GM23338 (cell line): ENCODE measurements at regions not wholly inside any gene's neighbourhood (a gene's known extent, or its start where the extent isn't known, plus 50 kb on each side); places are given as distances from the start of the nearest gene placed in this dataset.

Source experiments
- CREB1 ChIP-seq: fragments of 250-450 bp; sonication (Bioruptor Pico); IDR thresholded peaks from 2 replicates; pipeline ENCODE4 v1.5.0; 2020; ENCODE audit warnings: low read depth, mild to moderate bottlenecking, moderate library complexity
- NANOG ChIP-seq: IDR thresholded peaks from 2 replicates; pipeline ENCODE4 v1.6.1; 2016; ENCODE audit warnings: antibody characterized with exemption, borderline replicate concordance
- POLR2AphosphoS5 ChIP-seq: IDR thresholded peaks from 2 replicates; pipeline ENCODE4 v1.6.1; 2016; ENCODE audit warnings: antibody characterized with exemption, low read depth
- ZNF114 ChIP-seq: fragments of 250-450 bp; sonication (Bioruptor Pico); IDR thresholded peaks from 2 replicates; pipeline ENCODE4 v1.5.0; 2020; ENCODE audit warnings: mild to moderate bottlenecking, moderate library complexity
- ZNF331 ChIP-seq: fragments of 250-450 bp; sonication (Bioruptor Pico); IDR thresholded peaks from 2 replicates; pipeline ENCODE4 v1.5.0; 2020; ENCODE audit warnings: low read depth, mild to moderate bottlenecking, moderate library complexity
- TF ChIP-seq, protein P1 (sequence below): fragments of 250-450 bp; sonication (Bioruptor Pico); IDR thresholded peaks from 2 replicates; pipeline ENCODE4 v1.5.0; 2020; ENCODE audit warnings: mild to moderate bottlenecking, moderate library complexity
- TF ChIP-seq, protein P2 (sequence below), 2 experiments: fragments of 200-600 bp in 1 of 2; sonication (generic) in 1 of 2; conservative IDR thresholded peaks; 2 replicates each; pipeline versions ENCODE4 v1.5.1 to v1.6.1; 2016 to 2017; ENCODE audit warnings: antibody characterized with exemption in 2 of 2, low read depth in 2 of 2, mild to moderate bottlenecking in 2 of 2, moderate library complexity in 1 of 2

DNA sequence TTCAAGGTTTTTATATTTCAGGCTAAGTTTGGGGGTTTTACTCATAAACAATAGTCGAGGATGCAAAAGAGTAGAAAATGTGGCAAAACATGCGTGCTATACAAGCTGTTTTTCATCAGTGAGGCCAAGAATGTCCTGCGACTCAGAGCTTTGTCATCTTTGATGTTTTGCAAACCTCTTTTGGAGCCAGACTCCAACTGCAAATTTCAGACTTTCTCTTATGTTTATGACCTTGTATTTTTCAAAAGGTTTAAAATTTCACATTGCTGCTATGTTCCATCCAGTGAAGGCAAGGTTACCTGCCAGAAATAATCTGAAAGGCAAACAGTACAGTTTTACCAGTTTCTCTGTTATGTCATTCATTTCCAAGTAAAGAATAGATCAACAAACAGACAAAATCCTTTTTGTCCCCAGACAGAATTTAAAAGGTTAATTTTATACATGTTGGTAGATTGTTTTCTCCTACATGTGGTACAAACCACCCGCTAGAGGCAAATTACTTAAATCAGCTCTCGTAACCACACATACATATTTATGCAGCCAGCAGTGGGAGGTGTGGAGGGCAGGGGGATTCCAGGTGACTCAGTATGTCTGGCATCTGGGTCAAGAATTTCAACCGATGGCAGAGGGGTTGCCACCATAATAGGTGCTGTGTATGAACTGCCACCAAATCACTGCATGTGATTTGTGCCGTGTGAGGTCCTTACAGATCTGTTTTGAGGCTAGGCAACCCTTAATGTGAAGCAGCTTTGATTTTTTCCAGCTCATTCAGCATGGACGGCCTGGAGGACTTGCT, 119.8 kb upstream of the CPM start (continued):
- TF ChIP-seq, protein P1, sequence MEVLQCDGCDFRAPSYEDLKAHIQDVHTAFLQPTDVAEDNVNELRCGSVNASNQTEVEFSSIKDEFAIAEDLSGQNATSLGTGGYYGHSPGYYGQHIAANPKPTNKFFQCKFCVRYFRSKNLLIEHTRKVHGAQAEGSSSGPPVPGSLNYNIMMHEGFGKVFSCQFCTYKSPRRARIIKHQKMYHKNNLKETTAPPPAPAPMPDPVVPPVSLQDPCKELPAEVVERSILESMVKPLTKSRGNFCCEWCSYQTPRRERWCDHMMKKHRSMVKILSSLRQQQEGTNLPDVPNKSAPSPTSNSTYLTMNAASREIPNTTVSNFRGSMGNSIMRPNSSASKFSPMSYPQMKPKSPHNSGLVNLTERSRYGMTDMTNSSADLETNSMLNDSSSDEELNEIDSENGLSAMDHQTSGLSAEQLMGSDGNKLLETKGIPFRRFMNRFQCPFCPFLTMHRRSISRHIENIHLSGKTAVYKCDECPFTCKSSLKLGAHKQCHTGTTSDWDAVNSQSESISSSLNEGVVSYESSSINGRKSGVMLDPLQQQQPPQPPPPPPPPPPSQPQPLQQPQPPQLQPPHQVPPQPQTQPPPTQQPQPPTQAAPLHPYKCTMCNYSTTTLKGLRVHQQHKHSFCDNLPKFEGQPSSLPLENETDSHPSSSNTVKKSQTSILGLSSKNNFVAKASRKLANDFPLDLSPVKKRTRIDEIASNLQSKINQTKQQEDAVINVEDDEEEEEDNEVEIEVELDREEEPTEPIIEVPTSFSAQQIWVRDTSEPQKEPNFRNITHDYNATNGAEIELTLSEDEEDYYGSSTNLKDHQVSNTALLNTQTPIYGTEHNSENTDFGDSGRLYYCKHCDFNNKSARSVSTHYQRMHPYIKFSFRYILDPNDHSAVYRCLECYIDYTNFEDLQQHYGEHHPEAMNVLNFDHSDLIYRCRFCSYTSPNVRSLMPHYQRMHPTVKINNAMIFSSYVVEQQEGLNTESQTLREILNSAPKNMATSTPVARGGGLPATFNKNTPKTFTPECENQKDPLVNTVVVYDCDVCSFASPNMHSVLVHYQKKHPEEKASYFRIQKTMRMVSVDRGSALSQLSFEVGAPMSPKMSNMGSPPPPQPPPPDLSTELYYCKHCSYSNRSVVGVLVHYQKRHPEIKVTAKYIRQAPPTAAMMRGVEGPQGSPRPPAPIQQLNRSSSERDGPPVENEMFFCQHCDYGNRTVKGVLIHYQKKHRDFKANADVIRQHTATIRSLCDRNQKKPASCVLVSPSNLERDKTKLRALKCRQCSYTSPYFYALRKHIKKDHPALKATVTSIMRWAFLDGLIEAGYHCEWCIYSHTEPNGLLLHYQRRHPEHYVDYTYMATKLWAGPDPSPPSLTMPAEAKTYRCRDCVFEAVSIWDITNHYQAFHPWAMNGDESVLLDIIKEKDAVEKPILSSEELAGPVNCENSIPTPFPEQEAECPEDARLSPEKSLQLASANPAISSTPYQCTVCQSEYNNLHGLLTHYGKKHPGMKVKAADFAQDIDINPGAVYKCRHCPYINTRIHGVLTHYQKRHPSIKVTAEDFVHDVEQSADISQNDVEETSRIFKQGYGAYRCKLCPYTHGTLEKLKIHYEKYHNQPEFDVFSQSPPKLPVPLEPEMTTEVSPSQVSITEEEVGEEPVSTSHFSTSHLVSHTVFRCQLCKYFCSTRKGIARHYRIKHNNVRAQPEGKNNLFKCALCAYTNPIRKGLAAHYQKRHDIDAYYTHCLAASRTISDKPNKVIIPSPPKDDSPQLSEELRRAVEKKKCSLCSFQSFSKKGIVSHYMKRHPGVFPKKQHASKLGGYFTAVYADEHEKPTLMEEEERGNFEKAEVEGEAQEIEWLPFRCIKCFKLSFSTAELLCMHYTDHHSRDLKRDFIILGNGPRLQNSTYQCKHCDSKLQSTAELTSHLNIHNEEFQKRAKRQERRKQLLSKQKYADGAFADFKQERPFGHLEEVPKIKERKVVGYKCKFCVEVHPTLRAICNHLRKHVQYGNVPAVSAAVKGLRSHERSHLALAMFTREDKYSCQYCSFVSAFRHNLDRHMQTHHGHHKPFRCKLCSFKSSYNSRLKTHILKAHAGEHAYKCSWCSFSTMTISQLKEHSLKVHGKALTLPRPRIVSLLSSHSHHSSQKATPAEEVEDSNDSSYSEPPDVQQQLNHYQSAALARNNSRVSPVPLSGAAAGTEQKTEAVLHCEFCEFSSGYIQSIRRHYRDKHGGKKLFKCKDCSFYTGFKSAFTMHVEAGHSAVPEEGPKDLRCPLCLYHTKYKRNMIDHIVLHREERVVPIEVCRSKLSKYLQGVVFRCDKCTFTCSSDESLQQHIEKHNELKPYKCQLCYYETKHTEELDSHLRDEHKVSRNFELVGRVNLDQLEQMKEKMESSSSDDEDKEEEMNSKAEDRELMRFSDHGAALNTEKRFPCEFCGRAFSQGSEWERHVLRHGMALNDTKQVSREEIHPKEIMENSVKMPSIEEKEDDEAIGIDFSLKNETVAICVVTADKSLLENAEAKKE (CRISPR knock-in tag): no peak
- TF ChIP-seq ZNF331 (CRISPR knock-in tag) (no peak), POLR2AphosphoS5 (no peak), CREB1 (no peak), NANOG (no peak), ZNF114 (CRISPR knock-in tag) (no peak)
- TF ChIP-seq, protein P2, sequence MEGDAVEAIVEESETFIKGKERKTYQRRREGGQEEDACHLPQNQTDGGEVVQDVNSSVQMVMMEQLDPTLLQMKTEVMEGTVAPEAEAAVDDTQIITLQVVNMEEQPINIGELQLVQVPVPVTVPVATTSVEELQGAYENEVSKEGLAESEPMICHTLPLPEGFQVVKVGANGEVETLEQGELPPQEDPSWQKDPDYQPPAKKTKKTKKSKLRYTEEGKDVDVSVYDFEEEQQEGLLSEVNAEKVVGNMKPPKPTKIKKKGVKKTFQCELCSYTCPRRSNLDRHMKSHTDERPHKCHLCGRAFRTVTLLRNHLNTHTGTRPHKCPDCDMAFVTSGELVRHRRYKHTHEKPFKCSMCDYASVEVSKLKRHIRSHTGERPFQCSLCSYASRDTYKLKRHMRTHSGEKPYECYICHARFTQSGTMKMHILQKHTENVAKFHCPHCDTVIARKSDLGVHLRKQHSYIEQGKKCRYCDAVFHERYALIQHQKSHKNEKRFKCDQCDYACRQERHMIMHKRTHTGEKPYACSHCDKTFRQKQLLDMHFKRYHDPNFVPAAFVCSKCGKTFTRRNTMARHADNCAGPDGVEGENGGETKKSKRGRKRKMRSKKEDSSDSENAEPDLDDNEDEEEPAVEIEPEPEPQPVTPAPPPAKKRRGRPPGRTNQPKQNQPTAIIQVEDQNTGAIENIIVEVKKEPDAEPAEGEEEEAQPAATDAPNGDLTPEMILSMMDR (conservative IDR thresholded peaks at IDR 0.05; ENCODE audit: low read depth in 2 of 2): no peak
